GM20000 (cell line): ENCODE measurements at regions not wholly inside any gene's neighbourhood (a gene's known extent, or its start where the extent isn't known, plus 50 kb on each side); places are given as distances from the start of the nearest gene placed in this dataset.

Experiments used
- DNase-seq: peaks from one replicate; pipeline ENCODE4 v3.0.0; 2012; ENCODE audit warnings: low spot score
- TF ChIP-seq, protein P1 (sequence below): IDR thresholded peaks from 2 replicates; pipeline ENCODE4 v1.5.1; 2012; ENCODE audit warnings: mild to moderate bottlenecking, control low read depth; ENCODE audit errors: extremely low read depth, missing control alignments

DNA sequence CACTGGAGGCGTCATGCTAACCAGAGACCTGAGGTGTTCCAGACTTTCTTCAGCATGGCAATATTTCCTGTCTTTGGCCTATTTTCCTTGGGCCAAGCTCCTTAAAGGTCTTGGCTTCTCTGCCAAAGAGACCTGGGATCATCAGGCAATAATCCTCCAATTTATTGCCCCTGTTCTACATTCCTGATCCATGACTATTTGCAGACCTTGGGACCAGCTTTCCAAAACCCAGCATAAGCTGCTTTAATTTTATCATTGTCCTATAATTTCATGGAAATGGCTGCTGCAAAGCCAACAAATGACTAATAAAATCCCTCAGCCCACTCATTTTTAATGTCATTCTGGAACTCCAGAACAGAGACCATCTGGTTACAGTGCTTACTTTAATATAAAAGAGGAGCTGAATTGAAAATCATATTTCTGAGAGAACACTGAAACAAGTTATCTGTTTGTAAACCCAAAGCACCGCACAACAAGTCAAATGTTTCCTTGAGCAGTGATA, 166.9 kb upstream of the BTG1 start:
- TF ChIP-seq, protein P1, sequence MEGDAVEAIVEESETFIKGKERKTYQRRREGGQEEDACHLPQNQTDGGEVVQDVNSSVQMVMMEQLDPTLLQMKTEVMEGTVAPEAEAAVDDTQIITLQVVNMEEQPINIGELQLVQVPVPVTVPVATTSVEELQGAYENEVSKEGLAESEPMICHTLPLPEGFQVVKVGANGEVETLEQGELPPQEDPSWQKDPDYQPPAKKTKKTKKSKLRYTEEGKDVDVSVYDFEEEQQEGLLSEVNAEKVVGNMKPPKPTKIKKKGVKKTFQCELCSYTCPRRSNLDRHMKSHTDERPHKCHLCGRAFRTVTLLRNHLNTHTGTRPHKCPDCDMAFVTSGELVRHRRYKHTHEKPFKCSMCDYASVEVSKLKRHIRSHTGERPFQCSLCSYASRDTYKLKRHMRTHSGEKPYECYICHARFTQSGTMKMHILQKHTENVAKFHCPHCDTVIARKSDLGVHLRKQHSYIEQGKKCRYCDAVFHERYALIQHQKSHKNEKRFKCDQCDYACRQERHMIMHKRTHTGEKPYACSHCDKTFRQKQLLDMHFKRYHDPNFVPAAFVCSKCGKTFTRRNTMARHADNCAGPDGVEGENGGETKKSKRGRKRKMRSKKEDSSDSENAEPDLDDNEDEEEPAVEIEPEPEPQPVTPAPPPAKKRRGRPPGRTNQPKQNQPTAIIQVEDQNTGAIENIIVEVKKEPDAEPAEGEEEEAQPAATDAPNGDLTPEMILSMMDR: no peak
- no peak for DNase-seq

DNA sequence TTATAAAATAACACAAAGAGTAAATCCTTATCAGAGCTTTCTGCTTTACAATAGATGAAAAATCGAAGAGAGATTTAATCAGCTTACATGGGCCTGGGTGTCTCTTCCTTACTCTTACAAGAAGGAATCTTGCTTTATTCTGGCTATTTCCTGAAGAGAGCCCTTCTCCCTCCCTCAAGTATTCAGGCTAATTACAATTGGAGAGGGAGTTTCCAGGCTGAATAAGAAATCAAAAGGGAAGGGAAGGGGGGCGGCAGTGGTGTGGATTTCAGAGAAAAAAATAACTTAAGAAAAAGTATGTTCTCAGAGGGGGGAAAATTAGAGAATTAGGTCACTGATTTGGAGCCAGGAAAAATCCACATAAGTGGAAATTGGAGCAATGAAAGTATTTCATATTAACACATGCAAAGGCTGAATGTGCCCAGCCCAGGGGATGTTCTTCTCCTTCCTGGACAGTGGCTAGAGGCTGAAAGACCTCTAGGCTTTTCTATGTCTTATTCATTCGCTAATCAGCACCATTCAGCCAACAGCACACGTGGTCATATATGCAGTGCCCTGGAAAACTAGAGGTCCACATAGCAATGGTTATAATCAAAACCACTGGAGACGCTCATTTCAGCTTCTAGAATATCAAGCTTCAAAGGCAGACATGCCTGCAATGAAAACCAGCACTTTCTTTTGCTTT, 158.9 kb upstream of the BTG1 start:
- no peak for DNase-seq
- TF ChIP-seq, protein P1: no peak

DNA sequence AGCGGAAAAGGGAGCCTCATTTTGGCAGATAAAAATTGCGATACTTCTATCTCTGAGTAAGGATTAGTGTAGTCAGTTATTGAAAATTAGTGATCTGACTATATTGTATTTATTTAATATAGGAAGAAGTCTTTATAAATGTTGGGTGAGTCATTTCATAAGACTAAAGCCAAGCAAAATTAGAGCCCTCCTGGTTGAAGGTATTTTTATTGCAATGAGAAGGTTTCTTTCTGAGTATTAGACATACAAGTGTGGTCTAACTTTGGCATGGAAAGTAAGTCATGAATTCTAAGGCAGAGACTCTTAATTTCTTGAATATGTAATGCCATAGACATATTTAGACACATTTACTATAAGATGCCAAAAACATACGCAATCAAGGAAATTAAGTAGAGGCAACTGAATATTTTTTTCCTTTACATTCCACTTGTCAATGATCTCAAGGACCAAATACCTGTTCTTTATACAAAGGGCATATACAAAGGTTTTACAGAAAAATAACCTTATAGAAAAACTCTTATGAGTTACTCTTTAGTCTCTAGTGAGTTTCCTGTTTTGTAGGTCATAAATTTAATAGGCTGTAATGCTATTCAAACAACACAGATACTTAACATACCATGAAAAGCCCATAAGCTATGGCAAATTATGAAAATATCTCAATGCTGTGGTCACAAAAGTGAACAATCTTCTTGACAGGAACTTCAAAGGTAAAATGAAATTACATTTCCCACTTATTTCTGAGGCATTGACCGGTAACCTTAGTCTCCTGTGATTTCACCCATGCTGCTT, 156.6 kb upstream of the BTG1 start:
- DNase-seq: no peak
- TF ChIP-seq, protein P1: no peak

DNA sequence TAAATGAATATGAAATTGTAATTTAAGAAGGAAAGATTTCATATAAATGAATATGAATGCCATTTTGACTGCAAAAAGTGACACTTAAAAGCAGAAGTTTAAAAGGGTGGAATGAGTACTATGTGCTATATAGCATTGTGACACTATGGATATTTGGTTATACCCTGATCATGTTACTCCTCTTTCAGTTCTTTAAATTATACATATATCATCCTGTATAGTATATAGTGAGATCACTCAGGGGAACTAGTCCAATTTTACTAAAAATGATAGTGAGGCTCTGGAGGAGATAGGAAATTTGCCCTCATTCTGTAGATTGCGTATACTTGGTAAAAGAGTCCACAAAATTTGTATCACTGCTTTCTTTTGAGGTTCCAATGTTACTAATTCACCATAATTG, 155.7 kb upstream of the BTG1 start:
- no peak for DNase-seq
- TF ChIP-seq, protein P1: no peak

DNA sequence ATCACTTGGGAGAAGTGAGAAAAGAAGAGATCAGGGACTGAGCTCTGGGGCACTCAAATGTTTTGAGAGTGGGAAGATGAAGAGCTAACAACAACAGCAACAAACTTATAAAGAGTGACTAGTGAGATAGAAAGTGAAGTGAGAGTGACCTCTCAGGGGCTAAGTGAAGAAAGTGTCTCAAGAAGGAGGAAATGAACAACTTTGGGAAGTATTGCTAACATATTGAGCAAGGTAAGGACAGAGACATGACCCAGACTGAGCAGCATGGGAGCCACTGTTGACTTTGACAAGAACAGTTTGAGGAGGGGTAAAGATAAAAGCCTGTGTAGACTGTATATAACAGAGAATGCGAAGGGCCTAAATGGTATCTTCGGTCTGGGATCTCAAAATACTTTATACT, 155.1 kb upstream of the BTG1 start:
- TF ChIP-seq, protein P1: no peak
- no peak for DNase-seq

DNA sequence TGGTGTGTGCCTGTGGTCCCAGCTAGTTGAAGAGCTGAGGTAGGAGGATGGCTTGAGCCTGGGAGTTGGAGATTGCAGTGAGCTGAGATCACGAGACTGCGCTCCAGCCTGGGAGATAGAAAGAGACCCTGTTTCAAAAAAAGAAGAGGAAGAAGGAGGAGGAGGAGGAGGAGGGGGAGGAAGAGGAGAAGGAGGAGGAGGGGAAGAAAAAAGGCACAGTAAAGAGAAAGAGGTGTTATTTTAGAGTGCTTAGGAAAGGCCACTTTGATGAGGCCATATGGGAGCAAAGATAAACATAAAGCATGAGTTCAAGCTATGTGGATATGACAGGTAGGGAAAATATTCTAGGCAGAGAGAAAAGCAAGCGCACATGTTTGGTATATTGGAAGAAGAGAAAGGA, 154.1 kb upstream of the BTG1 start:
- TF ChIP-seq, protein P1: no peak

DNA sequence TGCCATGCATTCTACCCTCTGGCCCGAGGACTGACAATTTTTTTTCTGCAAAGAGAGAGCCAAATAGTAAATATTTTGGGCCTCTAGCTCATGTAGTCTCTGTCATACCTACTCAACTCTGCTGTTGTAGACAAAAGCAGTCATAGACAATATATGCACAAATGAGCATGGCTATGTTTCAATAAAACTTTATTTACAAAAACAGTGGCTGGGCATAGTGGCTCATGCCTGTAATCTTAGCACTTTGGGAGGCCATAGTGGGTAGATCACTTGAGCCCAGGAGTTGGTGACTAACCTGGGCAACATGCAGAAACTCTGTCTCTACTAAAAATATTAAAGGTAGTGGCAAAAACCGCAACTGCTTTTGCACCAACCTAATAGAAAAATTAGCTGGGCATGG, 153.7 kb upstream of the BTG1 start:
- no peak for DNase-seq

More for the DNA sequence above, 154.1 kb upstream of the BTG1 start:
- DNase-seq: no peak

More for the DNA sequence above, 153.7 kb upstream of the BTG1 start:
- TF ChIP-seq, protein P1: no peak
